Sigmoid colon (tissue), 3 donors: ENCODE measurements at regions not wholly inside any gene's neighbourhood (a gene's known extent, or its start where the extent isn't known, plus 50 kb on each side); places are given as distances from the start of the nearest gene placed in this dataset.

Source experiments
- CTCF ChIP-seq, 4 experiments: fragments of 450-650 bp in 3 of 4; fragments of 200-600 bp in 1 of 4; IDR thresholded peaks; one replicate each; pipeline ENCODE4 v1.5.1; 2016 to 2019; ENCODE audit warnings: antibody characterized with exemption in 4 of 4, mild to moderate bottlenecking in 3 of 4, moderate library complexity in 2 of 4
- POLR2A ChIP-seq, 2 donors: fragments of 450-650 bp; IDR thresholded peaks; one replicate each; pipeline ENCODE4 v1.6.1; 2016; ENCODE audit warnings: antibody characterized with exemption in 2 of 2, mild to moderate bottlenecking in 2 of 2, moderate library complexity in 2 of 2

DNA sequence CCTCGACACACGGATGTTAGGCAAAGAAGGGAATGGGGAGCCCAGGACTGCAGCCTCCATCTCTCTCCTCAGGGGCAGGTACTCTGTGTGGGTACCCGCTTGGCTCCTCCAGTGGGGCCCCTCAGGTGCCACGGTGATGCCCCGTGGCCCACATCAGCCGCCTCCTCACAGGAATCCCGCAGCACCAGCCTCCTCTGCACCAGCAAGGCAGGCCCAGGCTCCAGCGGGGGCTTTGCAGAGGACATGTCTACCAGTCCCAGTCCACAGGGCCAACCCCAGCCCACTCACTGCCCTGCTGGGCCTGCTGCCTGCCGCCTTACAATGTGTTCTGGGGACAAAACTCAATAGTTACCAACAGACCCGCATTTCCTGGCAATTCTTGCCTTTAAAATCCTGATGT lies 61.6 kb upstream of the ADGRA1 start:
- TF ChIP-seq CTCF (IDR thresholded peaks at IDR 0.05) (no peak), POLR2A (IDR thresholded peaks at IDR 0.05) (no peak)
